Spleen (tissue), 7 donors: ENCODE measurements at regions not wholly inside any gene's neighbourhood (a gene's known extent, or its start where the extent isn't known, plus 50 kb on each side); places are given as distances from the start of the nearest gene placed in this dataset.

Experiments used
- CTCF ChIP-seq, 11 experiments: fragments of 200-600 bp in 7 of 11; fragments of 450-650 bp in 4 of 11; sonication (generic) in 4 of 11; IDR thresholded peaks in 8 of 11; conservative IDR thresholded peaks in 3 of 11; 1 replicate in 7 of 11; 2 replicates in 4 of 11; pipeline versions ENCODE4 v1.4.0 to v1.8.0; 2016 to 2021; ENCODE audit warnings: antibody characterized with exemption in 11 of 11, inconsistent platforms in 4 of 11, mild to moderate bottlenecking in 1 of 11
- POLR2A ChIP-seq, 3 donors: fragments of 450-650 bp; IDR thresholded peaks; one replicate each; pipeline ENCODE4 v1.5.1; 2017; ENCODE audit warnings: antibody characterized with exemption in 3 of 3, mild to moderate bottlenecking in 1 of 3
- donor health status: DM: no; HTN: no; CAD: no; lungs with moderate emphysema.
- donor health status: DM: no; HTN: no; CAD: no.
- donor health status: DM: no; HTN: no; CAD: no.

- TF ChIP-seq CTCF (IDR thresholded peaks at IDR 0.05 in 8 of 11, conservative IDR thresholded peaks at IDR 0.05 in 3 of 11) (no peak), POLR2A (IDR thresholded peaks at IDR 0.05) (no peak)
These were observed 81.8 kb downstream of the LSM3 start for GRCh38 chr3:14260463-14260862.
